ENCODE measurements at regions not wholly inside any gene's neighbourhood (a gene's known extent, or its start where the extent isn't known, plus 50 kb on each side); places are given as distances from the start of the nearest gene placed in this dataset.

GRCh38 chr18:61982475-61982874 is 89.7 kb upstream of the RNF152 start:
- ChIA-PET POLR2A (no interaction called here), CTCF (no interaction called here)
- Histone ChIP-seq H3K4me3 (ENCODE audit: low read depth in 2 of 2, low read length in 2 of 2) (no peak overlapping the region), H3K4me1 (ENCODE audit: control insufficient read depth, insufficient read depth, low read length) (no peaks in the 10 kb centered on the region), H3K27me3 (ENCODE audit: control insufficient read depth, insufficient read depth, low read length) (no peaks in the 10 kb centered on the region), H3K27ac (ENCODE audit: low read length) (no peak overlapping the region), H3K36me3 (ENCODE audit: control insufficient read depth, insufficient read depth, low read length) (no peaks in the 10 kb centered on the region), H3K9me3 (ENCODE audit: control insufficient read depth, insufficient read depth, low read depth, low read length) (no peaks in the 10 kb centered on the region)
- intact Hi-C loops (cut with micrococcal nuclease; ENCODE audit: unreplicated experiment) (no loop called here), in situ Hi-C loops (cut with HindIII; ENCODE audit: low pct_unique_long_range_greater_than_20kb, low sequenced_read_pairs) (no loop called here)
- TF ChIP-seq SIN3A (IDR thresholded peaks at IDR 0.05; ENCODE audit: borderline replicate concordance, insufficient read depth, low read depth, low read length) (no peak), REST (IDR thresholded peaks at IDR 0.05; ENCODE audit: insufficient read depth in 1 of 2, low read depth in 2 of 2, low read length in 1 of 2) (no peak), TCF7L2 (IDR thresholded peaks at IDR 0.05; ENCODE audit: low read depth, low read length) (no peak), POLR2AphosphoS5 (IDR thresholded peaks at IDR 0.05; ENCODE audit: low read depth, low read length) (no peak)
- TF ChIP-seq, protein P1, sequence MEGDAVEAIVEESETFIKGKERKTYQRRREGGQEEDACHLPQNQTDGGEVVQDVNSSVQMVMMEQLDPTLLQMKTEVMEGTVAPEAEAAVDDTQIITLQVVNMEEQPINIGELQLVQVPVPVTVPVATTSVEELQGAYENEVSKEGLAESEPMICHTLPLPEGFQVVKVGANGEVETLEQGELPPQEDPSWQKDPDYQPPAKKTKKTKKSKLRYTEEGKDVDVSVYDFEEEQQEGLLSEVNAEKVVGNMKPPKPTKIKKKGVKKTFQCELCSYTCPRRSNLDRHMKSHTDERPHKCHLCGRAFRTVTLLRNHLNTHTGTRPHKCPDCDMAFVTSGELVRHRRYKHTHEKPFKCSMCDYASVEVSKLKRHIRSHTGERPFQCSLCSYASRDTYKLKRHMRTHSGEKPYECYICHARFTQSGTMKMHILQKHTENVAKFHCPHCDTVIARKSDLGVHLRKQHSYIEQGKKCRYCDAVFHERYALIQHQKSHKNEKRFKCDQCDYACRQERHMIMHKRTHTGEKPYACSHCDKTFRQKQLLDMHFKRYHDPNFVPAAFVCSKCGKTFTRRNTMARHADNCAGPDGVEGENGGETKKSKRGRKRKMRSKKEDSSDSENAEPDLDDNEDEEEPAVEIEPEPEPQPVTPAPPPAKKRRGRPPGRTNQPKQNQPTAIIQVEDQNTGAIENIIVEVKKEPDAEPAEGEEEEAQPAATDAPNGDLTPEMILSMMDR (IDR thresholded peaks at IDR 0.05), result no peak
- BruUV-seq (replicated peaks), result no TSS peak
- ATAC-seq (no peak), DNase-seq (ENCODE audit: low read depth, low spot score) (no peak)

- no peak overlapping the region for H3K4me3 ChIP-seq (ENCODE audit: low read depth in 2 of 2, low read length in 2 of 2)
- no TSS peak for BruUV-seq (replicated peaks)
- no peaks in the 10 kb centered on the region for H3K9me3 ChIP-seq (ENCODE audit: control insufficient read depth, insufficient read depth, low read depth, low read length)
- no peaks in the 10 kb centered on the region for H3K4me1 ChIP-seq (ENCODE audit: control insufficient read depth, insufficient read depth, low read length)
- intact Hi-C loops (cut with micrococcal nuclease; ENCODE audit: unreplicated experiment), result no loop called here
- H3K36me3 ChIP-seq (ENCODE audit: control insufficient read depth, insufficient read depth, low read length), result no peaks in the 10 kb centered on the region
- H3K27ac ChIP-seq (ENCODE audit: low read length), result no peak overlapping the region
- DNase-seq (ENCODE audit: low read depth, low spot score) (no peak), ATAC-seq (no peak)
- no peak for TF ChIP-seq SIN3A (IDR thresholded peaks at IDR 0.05; ENCODE audit: borderline replicate concordance, insufficient read depth, low read depth, low read length)
- in situ Hi-C loops (cut with HindIII; ENCODE audit: low pct_unique_long_range_greater_than_20kb, low sequenced_read_pairs), result no loop called here
- ChIA-PET POLR2A (no interaction called here), CTCF (no interaction called here)
- no peaks in the 10 kb centered on the region for H3K27me3 ChIP-seq (ENCODE audit: control insufficient read depth, insufficient read depth, low read length)
These were observed 87.5 kb upstream of the RNF152 start for GRCh38 chr18:61980355-61980754.

GRCh38 chr18:61975526-61976326 is 82.9 kb upstream of the RNF152 start:
- ATAC-seq, result no peak
- BruUV-seq (replicated peaks), result no TSS peak
- ChIA-PET CTCF (no interaction called here), POLR2A (no interaction called here)
- intact Hi-C loops (cut with micrococcal nuclease; ENCODE audit: unreplicated experiment) (no loop called here), in situ Hi-C loops (cut with HindIII; ENCODE audit: low pct_unique_long_range_greater_than_20kb, low sequenced_read_pairs) (no loop called here)
- Histone ChIP-seq H3K27ac (ENCODE audit: low read length) (no peak overlapping the region), H3K4me1 (ENCODE audit: control insufficient read depth, insufficient read depth, low read length) (no peaks in the 10 kb centered on the region), H3K36me3 (ENCODE audit: control insufficient read depth, insufficient read depth, low read length) (no peaks in the 10 kb centered on the region), H3K4me3 (ENCODE audit: low read depth in 2 of 2, low read length in 2 of 2) (no peak overlapping the region), H3K9me3 (ENCODE audit: control insufficient read depth, insufficient read depth, low read depth, low read length) (no peaks in the 10 kb centered on the region), H3K27me3 (ENCODE audit: control insufficient read depth, insufficient read depth, low read length) (no peaks in the 10 kb centered on the region)
- TF ChIP-seq REST (IDR thresholded peaks at IDR 0.05; ENCODE audit: insufficient read depth in 1 of 2, low read depth in 2 of 2, low read length in 1 of 2), result no peak
- DNase-seq (ENCODE audit: low read depth, low spot score), result no peak
